SU-DHL-6 (cell line): ENCODE measurements at regions not wholly inside any gene's neighbourhood (a gene's known extent, or its start where the extent isn't known, plus 50 kb on each side); places are given as distances from the start of the nearest gene placed in this dataset.

ENCODE experiments used
- H2AFZ ChIP-seq: fragments of 200-600 bp; sonication (generic); 2 replicates; pipeline ENCODE4 v1.6.1; 2014; ENCODE audit warnings: low read depth, mild to moderate bottlenecking, moderate library complexity, mixed read lengths, antibody characterized with exemption, low read length; ENCODE audit not compliant: severe bottlenecking
- H3F3A ChIP-seq: fragments of 200-600 bp; shearing (Covaris generic); 2 replicates; pipeline ENCODE4 v1.6.0; 2016; ENCODE audit warnings: antibody characterized with exemption, mild to moderate bottlenecking; ENCODE audit not compliant: insufficient read depth
- H3K27ac ChIP-seq: fragments of 200-600 bp; sonication (generic); 2 replicates; pipeline ENCODE4 v1.5.1; 2016; ENCODE audit warnings: low read depth, mild to moderate bottlenecking, low read length, moderate library complexity, mixed read lengths
- H3K27me3 ChIP-seq: fragments of 200-600 bp; sonication (generic), shearing (Covaris generic); 2 replicates; pipeline ENCODE4 v1.6.0; 2014; ENCODE audit warnings: mild to moderate bottlenecking, low read length
- H3K36me3 ChIP-seq: fragments of 200-600 bp; sonication (generic); 2 replicates; pipeline ENCODE4 v1.6.1; 2014; ENCODE audit warnings: mild to moderate bottlenecking, low read length, mixed read lengths
- H3K4me2 ChIP-seq: fragments of 300-600, 200-600 bp; shearing (Covaris generic), sonication (generic); 2 replicates; pipeline ENCODE4 v1.6.0; 2014; ENCODE audit warnings: low read length, low read depth, mild to moderate bottlenecking; ENCODE audit not compliant: poor library complexity, severe bottlenecking
- H3K4me3 ChIP-seq: fragments of 200-600 bp; sonication (generic); 2 replicates; pipeline ENCODE4 v1.5.1; 2014; ENCODE audit warnings: antibody characterized with exemption, low read length, mild to moderate bottlenecking, mixed read lengths; ENCODE audit not compliant: insufficient read depth, poor library complexity, severe bottlenecking
- H3K79me2 ChIP-seq: fragments of 200-600 bp; sonication (generic); 2 replicates; pipeline ENCODE4 v1.6.1; 2014; ENCODE audit warnings: mild to moderate bottlenecking, low read length, moderate library complexity; ENCODE audit not compliant: insufficient read depth
- H3K9ac ChIP-seq: fragments of 200-600 bp; sonication (generic); 2 replicates; pipeline ENCODE4 v1.7.0; 2014; ENCODE audit warnings: mild to moderate bottlenecking, low read length
- H3K9me2 ChIP-seq: fragments of 200-600 bp; sonication (generic); replicated peaks from 2 replicates; pipeline ENCODE4 v1.6.1; 2014; ENCODE audit warnings: low read length; ENCODE audit not compliant: insufficient read depth
- H3K9me3 ChIP-seq: fragments of 200-600 bp; sonication (generic); 2 replicates; pipeline ENCODE4 v1.6.1; 2014; ENCODE audit warnings: low read length, mixed read lengths; ENCODE audit not compliant: insufficient read depth
- H4K20me1 ChIP-seq: fragments of 200-600 bp; sonication (generic); 2 replicates; pipeline ENCODE4 v1.6.1; 2014; ENCODE audit warnings: low read depth, mild to moderate bottlenecking, antibody characterized with exemption, low read length, moderate library complexity, mixed read lengths
- CTCF ChIP-seq: fragments of 200-600 bp; sonication (generic); IDR thresholded peaks from one replicate; pipeline ENCODE4 v1.5.1; 2017; ENCODE audit warnings: antibody characterized with exemption, mild to moderate bottlenecking, low read length, moderate library complexity; ENCODE audit not compliant: insufficient read depth, poor library complexity, severe bottlenecking
- EZH2phosphoT487 ChIP-seq: fragments of 200-600 bp; sonication (generic), shearing (Covaris generic); conservative IDR thresholded peaks from 2 replicates; pipeline ENCODE4 v1.6.1; 2018; ENCODE audit warnings: mild to moderate bottlenecking, antibody characterized with exemption, low read length, moderate library complexity, mixed read lengths

DNA sequence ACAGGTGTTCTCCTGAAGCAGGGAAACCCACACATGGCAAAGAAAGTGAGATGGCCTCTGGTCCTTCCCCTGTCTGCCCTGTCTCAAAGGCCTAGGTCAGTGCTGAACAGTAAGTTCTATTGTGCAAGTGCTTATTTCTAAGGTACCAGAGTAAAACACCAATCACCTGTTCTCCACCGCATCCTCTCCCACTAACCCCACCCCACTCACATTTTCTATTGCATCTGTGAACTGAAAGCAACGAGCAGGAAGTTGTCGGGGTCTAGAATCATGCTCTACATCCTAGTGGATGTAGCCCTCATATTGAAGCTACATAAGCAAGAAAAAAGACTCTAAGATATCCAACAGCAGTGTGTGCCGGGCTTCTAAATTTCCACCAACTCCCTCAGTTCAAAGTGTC is 265.9 kb downstream of the ENC1 start:
- Histone ChIP-seq H4K20me1 (no peaks in the 10 kb centered on the region), H3K27ac (no peak overlapping the region), H3K4me3 (no peak overlapping the region), H3K4me2 (no peak overlapping the region), H3F3A (no peaks in the 10 kb centered on the region), H3K9me3 (no peaks in the 10 kb centered on the region), H3K27me3 (no peaks in the 10 kb centered on the region), H3K79me2 (no peaks in the 10 kb centered on the region), H2AFZ (no peak overlapping the region), H3K9me2 (no peaks in the 10 kb centered on the region), H3K9ac (no peak overlapping the region), H3K36me3 (no peaks in the 10 kb centered on the region)
- TF ChIP-seq CTCF (no peak), EZH2phosphoT487 (no peak)

DNA sequence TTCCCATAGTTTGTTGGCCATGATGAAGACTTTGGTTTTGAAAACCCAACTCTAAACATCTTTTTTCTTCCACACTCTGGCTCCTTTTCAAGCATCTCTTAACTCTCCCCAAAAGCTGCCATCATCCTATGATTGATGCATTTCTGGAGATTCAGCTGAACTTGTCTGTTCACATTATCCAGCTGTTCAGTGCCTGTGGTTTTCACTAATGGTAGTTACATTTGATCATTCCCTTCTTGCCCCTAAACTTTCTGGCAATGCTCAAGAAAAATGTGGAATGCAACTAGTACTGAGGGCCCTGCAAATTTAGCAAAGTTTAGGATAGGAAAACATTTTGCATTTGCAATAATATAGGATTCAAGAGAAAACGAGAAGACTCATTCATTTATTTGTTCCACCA is 267.5 kb downstream of the ENC1 start:
- Histone ChIP-seq H3K9me2 (no peaks in the 10 kb centered on the region), H3F3A (no peaks in the 10 kb centered on the region), H4K20me1 (no peaks in the 10 kb centered on the region), H3K36me3 (no peaks in the 10 kb centered on the region), H3K9me3 (no peaks in the 10 kb centered on the region), H2AFZ (no peak overlapping the region), H3K4me2 (no peak overlapping the region), H3K27me3 (no peaks in the 10 kb centered on the region), H3K79me2 (no peaks in the 10 kb centered on the region), H3K4me3 (no peak overlapping the region), H3K27ac (no peak overlapping the region), H3K9ac (no peak overlapping the region)
- TF ChIP-seq CTCF (no peak), EZH2phosphoT487 (no peak)

GRCh38 chr5:74372502-74373064 is 267.9 kb downstream of the ENC1 start:
- no peak overlapping the region for H2AFZ ChIP-seq
- no peaks in the 10 kb centered on the region for H3K79me2 ChIP-seq
- no peak overlapping the region for H3K4me3 ChIP-seq
- H3K4me2 ChIP-seq, result no peak overlapping the region
- no peaks in the 10 kb centered on the region for H3K36me3 ChIP-seq
- H3K9me2 ChIP-seq, result no peaks in the 10 kb centered on the region
- H3K27me3 ChIP-seq, result no peaks in the 10 kb centered on the region
- H4K20me1 ChIP-seq, result no peaks in the 10 kb centered on the region
- TF ChIP-seq EZH2phosphoT487 (no peak), CTCF (no peak)
- no peak overlapping the region for H3K9ac ChIP-seq
- no peaks in the 10 kb centered on the region for H3K9me3 ChIP-seq
- no peak overlapping the region for H3K27ac ChIP-seq
- H3F3A ChIP-seq, result no peaks in the 10 kb centered on the region
